Embryonic facial prominence (tissue), 1 donor: ENCODE measurements at regions not wholly inside any gene's neighbourhood (a gene's known extent, or its start where the extent isn't known, plus 50 kb on each side); places are given as distances from the start of the nearest gene placed in this dataset.
"Not testable (repeated sequence)": the region's sequence is repeated elsewhere in the genome, so short reads cannot be mapped to it uniquely, and the experiment has no call there.

Experiments
- DNase-seq: peaks from one replicate; pipeline ENCODE4 v3.0.0-alpha.2; 2016; ENCODE audit errors: extremely low spot score

DNA sequence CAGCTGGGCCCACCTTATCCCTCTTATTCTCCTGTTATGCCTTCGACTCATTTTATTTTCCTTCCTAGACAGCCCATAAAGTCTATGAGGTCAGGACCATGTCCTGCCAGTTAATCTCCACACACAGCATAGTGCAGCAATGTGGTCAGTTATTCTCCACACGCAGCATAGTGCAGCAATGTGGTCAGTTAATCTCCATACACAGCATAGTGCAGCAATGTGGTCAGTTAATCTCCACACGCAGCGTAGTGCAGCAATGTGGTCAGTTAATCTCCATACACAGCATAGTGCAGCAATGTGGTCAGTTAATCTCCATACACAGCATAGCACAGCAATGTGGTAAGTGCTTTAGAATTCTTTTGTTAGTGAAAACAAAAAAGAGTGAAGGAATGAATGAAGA lies 77.8 kb downstream of the TEX36 start:
- no peak for DNase-seq

DNA sequence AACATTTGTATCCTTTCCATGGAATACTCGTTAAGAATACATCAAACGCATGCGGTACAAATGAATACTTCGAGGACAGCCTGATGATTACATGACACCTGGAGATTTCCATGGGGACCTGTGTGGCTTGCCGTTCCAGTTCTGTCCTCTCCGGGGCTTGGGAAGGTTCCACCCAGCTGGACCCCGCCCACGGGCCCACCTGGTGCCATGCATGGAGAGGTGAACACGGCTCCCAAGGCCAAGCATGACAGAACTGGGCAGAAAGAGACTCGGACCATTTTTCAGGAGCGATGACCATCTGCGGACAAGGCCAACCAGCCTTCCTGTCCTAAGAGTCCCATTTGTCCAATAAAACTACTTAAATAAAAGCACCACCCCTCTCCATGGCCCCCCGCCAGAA lies 80.1 kb downstream of the TEX36 start:
- no peak for DNase-seq

DNA sequence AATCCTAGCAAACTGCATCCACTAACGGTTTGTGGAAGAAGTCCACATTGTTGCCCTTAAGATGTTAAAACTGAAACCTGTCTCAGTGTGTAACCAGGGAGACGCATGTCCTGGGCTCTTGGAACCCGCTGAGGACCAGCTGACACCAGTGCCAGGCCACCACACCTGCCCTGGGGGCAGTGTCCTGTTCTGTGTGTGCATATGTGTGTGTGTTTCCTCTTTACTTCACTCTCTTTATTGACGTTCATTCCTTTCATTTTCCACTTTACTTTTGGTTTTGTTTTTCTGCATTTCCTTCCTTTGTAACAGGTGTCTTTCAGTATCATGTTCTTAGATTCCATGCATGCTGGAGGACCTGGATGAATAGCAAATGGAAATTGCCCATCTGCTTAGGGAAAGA lies 83.8 kb downstream of the TEX36 start:
- no peak for DNase-seq

DNA sequence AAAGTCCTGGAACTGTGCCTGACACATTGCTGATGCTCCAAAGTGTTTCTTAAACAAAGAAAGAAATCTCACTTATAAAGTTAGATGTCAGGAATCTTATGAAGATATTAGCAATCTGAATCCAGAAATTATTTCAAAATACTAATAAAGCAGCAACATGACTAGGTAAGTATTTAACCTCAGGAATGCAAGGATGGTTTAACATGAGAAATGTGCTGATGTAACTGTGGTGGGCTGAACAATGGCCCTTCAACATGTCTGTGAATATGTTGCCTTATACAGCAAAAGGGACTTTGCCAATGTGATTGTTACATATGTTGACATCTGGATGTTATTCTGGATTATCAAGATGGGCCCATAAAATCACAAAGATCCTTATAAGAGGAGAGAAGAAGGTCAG lies 87.1 kb downstream of the TEX36 start:
- DNase-seq, result no peak

DNA sequence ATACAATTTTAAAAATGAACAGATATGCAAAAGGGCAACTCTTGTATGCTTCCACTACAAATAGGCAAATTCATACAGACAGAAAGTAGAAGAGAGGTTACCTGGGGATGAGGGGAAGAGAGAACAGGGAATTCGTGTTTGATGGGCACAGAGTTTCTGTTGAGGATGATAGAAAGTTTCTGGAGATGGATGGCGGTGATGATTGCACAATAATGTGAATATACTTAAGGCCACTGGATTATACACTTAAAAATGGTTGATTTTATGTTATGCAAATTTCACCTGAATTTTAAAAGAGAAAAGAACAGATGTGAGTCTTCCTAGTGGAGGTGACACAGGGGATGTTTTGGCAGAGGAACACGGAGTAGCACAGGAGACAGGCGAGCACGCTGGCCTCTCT lies 89.3 kb downstream of the TEX36 start:
- DNase-seq, result no peak

DNA sequence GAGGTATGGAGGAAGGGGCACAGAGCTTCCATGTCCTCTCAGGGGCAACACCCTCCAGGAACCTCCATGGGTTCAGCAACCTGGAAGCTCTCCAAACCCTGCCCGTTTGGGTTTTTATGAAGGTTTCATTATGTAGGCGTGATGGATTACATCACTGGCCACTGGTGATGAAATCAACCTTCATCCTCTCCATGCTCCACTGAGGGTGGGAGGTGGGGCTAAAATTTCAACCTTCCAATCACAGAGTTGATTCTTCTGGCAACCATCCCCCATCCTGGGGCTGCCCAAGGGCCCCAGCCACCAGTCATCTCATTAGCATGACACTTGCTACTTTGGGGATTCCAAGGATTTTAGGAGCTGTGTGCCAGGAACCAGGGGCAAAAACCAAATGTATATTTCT lies 90.1 kb downstream of the TEX36 start:
- DNase-seq, result no peak

DNA sequence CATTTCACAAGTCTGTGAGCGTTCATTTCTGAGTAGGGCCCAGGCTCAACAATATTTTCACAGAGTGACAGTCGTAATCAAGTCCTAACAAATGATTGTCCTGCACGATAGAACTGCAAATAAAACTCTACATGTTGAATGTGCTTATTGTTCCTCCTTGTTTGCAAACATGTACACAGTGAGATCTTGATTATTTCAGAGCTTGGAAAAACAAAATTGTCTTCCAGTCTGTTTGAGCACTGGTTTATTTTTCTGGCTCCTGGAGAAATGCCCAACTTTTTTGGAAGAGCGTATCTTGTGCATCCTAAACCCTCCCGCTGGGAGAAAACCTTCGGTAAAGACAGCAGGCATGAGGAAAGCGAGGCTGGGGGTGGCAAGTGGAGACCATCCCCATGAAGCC lies 91.1 kb downstream of the TEX36 start:
- no peak for DNase-seq

DNA sequence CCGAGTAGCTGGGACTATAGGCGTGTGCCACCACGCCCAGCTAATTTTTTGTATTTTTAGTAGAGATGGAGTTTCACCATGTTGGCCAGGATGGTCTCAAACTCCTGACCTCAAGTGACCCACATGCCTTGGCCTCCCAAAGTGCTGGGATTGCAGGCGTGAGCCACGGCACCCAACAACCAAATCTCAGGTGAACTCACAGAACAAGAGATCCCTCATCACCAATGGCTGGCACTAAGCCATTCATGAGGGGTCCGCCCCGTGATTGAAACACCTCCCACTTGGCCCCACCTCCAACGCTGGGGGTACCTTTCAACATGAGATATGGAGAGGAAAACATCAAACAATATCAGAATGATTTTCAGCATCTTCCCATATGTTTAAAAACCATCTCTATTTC lies 94.2 kb downstream of the TEX36 start:
- not testable (repeated sequence) for DNase-seq

DNA sequence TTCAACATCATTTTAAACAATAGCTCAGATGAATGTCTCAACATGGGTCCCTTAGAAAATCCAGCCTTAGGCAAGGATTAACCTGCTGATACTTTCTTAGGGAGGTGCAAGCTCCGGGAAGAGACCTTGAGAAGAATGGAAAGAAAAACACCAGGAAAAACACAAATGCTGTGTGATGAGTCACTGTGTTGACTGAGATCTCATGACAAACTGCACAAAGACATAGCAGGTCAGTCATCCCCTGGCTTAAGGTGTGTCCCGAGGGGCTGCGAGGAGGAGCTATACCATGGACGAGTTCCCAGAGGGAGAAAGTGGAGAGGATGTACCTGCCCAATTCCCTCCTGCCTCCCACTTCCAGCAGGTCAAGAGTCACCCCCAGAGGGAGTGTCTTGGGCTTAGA lies 98.0 kb downstream of the TEX36 start:
- DNase-seq, result no peak

DNA sequence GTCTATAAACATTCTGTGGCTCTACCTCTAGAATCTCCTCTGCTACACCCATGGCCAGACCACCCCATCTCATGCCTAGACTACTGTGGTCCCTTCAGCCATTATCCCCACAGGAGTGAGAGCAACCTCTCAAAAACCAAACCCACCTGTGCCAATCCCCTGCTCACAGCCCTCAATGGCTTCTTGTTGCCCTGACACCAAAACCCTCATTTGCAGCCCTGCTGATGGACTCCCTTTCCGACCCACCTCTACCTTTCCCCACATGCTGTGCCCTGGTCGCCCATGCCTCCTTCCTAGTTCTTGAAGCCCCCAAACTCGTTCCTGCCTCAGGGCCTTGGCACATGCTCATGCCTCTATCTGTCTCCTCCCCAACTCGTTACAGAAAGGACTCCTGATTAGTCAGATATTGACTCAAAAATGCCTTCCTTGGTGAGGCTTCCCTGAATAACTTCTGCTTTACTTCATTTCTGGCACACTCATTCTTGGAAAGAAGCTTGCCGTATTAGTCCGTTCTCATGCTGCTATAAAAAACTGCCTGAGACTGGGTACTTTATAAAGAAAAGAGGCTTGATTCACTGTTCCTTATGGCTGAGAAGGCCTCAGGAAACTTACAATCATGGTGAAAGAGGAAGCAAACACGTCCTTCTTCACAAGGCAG lies 104.2 kb downstream of the TEX36 start:
- DNase-seq, result no peak

DNA sequence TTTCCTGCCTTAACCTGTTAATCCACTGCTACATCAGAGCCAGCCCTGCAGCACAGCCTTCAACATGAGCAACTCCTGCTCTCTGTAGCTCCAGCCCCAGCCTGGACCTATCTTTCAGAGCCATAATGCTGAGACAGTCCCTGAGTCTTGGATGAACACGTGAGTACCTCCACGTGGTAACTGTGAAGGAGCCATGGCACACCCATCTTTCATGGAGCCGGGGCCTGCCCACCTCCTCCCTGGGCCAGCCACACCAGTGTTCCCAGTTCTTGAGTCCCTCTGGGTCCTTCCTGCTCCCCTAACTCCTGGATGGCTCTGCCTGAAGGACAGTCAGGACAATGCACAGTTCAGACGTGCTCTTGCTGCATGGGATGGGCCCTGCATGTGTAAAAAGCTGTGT lies 107.1 kb downstream of the TEX36 start:
- no peak for DNase-seq

DNA sequence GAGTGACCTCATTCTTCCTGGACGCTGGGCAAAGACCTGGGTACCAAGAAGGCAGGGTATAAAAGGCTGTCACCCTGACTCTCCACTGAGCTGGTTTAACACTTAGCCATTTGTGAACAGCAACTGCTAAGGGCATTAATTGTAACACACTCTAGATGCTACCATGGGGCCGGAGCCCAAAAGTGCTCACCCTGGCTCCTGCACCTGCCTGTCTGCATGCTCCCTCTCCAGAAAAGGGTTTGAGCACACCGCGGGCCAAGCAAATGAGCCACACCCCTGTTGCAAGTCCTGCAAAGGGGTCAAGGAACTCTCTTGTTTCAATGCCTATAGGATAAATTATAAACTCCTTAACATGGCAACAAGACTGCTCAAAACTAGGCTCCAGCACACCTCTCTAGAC lies 114.8 kb downstream of the TEX36 start:
- DNase-seq, result no peak

DNA sequence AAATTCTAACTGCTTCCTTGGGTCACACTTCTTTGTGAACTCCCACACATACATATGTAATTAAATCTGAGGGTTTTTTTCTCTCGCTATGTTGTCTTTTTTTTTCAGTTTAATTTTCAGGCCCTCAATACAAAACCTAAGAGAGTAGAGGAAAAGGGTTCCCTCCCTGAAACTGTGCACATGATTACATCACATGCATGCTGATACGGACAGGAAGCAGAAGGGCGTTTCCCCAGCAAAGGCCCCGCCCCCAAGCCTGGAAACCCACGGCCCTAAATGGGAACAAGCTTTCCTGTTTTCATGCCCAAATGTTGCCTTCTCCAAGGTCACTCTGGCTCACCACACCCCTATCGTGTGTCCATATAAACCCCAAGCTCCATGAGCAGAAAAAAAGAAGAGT lies 115.4 kb downstream of the TEX36 start:
- DNase-seq, result no peak

DNA sequence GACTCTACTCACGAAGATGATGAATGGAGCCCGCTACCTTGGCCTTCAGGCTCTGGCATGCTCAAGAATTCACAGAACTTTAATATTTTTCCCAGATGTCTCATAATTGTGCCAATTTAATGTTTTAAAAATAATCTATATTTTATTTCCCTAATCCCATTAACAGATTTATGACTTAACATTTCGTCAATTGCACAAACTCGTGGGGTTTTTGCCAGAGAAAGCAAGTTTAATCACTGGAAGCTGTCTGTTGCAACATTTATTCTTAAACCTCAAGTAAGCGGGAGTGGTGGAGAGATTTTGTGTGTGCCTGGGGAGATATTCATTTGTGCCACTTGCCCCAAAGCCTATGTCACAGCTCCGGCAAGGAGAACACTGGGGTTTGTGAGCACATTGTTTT lies 117.9 kb downstream of the TEX36 start:
- no peak for DNase-seq

DNA sequence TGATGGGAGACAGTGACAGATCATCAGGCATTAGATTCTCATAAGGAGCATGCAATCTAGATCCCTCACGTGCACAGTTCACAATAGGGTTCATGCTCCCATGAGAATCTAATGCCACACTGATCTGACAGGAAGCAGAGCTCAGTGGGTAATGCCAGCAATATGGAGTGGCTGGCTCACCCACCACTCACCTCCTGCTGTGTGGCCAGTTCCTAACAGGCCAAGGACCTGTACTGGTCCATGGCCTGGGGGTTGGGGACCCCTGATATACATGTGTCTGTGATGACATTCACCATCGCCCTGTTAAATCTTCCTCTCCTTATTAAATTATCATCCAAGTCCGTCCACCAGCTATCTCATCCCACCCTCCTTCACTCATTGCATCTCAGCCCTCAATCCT lies 118.4 kb downstream of the TEX36 start:
- no peak for DNase-seq

DNA sequence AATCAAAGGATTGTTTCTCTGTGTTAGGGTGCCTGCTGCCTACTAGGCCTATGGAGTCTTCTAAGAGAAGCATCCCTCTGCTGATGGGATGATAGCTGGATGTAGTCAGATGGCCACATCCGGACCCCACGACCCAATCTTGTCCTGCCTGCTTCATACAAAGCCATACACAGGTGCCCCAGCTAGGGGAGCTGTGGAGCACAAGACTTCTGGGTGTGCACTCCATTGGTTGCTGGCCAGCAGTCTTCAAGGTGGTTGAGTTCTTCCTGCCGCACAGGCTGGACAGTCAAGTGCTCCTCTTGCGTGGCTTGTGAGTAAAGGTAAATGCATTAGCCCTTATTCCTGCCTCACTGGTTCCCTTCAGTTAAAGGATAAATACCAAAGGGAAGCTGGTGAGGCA lies 120.2 kb downstream of the TEX36 start:
- no peak for DNase-seq

DNA sequence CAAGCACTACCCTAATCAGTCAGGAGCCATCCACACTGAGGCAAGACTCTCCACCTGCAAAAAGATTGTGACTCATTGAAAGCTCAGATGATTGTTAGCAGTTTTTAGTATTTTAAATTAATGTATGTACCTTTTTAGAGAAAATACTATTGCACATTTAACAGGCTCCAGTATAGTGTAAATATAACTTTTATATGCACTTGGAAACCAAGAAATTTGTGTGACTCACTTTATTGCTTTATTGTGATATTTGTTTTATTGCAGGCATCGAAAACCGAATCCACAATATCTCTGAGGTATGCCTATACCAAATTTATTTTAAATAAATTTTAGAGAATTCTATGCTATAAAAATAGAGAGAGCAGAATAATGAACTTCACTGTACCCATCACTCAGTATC lies 122.0 kb downstream of the TEX36 start:
- DNase-seq, result no peak

DNA sequence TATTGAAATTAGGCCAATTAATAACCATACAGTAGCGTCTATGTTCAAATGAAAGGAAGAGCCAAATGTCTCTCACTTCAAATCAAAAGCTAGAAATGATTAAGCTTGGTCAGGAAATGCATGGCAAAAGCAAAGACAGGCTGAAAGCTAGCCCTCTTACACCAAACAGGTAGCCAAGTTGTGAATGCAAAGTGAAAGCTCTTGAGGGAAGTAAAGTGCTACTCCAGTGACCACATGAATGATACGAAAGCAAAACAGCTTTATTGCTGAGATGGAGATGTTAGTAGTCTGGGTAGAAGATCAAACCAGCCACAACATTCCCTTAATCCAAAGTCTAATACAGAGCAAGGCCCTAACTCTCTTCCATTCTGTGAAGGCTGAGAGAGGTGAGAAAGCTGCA lies 123.8 kb downstream of the TEX36 start:
- DNase-seq, result no peak

DNA sequence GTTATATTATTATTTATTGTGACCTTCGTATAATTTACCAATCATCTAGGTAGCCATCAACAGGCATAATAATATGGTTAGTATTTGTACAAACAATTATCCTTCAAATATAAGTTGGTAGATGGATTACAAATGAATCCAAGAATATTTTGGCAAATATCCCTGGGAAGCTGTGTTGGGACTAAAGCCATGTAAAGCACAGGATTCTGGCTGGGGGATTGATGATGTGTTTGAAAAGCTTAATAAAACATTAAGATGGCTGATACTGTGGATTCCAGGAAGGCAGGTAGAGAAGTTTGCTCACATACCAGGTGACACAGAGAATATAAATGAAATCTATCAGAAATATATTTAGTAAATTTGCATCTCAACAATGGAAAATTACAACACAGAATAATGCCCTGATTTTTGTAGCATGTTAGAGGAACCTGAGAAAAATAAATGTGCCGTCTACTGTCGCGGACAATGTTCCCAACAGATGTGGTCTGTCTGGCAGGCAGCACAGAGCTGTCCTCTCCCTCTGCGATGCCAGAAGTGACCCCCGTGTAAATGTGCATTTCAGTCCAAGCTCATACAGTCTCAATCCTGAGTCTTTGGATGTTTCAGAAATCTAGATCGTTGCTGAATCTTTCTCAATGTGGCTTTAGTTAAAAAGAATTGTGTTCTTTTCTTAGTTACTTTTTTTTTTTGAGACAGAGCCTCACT lies 125.0 kb downstream of the TEX36 start:
- no peak for DNase-seq

DNA sequence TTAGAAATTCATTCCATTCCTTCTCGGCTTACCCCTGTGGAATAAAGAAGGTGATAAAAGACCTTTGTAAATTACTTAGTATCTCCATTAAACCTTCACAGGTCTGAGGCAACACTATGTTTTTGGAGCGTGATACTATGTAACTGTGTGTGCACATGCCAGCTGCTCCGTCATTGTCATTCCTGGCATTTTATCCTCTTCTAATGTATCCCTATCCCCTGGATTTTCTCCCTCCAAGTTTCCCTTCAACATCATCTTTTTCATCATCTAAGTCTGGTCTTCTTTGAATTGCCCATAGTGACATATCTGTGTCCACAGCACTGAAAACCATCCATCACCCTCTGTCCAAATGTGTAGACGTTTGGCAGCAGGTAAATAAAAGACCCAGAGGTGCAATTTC lies 125.7 kb downstream of the TEX36 start:
- DNase-seq, result no peak

DNA sequence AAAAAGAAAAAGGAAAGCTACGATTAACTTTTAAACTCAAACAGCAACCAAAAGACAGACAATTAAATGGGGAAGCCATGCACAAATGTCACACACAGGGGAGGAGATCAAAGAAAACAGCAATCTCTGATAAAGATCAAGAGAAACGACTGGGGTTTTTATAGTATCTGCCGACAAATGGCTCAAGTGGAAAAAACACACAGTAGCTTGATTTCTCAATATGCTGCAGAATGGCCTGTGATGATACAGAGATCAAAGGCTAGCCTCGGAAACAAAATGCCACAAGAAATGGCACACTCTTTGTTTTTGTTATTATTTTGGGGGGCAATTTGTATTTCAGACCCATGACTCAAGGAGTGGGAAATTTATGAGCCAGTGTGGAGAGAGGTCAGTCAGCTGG lies 126.1 kb downstream of the TEX36 start:
- DNase-seq, result no peak

DNA sequence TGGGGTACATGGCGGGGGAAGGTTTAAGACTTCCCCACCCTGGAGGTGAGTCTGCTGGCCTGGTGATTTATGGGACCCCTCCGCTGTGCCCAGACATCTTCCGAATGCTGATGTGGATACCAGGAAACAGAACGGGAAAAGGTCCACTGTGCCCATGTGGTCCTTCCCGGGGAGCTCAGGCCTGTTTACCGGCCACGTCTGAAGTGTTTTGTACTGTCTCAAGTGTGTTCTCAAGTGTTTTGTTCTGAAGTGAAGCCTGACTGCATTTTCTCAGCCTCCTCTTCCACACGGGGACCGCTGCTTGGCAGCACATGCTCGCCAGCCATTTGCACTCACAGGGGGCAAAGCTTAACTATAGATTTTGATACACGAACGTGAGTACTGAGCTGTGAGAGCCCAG lies 127.2 kb downstream of the TEX36 start:
- DNase-seq, result no peak

DNA sequence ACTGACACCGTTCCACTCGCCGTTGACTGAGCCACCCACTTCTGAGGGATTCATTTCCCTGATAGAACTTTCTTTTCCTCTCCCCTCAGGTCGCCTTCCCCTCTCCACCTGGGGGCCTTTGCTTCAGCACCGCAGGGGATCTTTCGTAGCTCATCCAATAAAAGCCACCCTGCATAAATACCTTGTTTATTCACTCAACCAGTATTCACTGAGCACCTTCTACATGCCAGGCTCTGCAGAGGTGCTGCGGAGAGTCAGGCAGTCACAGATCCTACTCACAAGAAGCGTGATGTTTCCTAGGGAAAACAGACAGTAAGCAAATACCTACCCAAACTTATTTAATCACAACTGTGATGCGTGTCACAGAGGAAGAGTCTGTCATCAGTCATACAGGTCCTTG lies 127.7 kb downstream of the TEX36 start:
- no peak for DNase-seq

DNA sequence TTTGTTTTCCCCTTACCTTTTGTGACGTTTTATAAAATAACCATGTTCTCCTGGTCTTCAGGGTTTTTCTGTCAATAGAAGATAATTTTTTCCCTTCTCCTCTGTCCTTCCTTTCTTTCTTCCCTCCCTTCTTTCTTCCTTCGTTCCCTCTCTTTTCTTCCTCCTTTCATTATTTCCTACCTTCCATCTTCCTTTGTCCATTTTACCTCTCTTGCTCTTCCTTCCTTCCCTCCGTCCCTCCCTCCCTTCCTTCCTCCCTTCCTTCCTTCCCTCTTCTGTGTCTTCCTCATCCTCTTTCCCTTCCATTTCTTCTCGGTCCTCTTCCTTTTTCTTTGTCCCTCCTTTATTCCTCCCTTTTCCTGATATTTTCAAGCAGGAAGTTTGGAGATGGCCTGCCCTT lies 128.2 kb downstream of the TEX36 start:
- no peak for DNase-seq
